RWPE2 (cell line): ENCODE measurements at regions not wholly inside any gene's neighbourhood (a gene's known extent, or its start where the extent isn't known, plus 50 kb on each side); places are given as distances from the start of the nearest gene placed in this dataset.

Source experiments
- ATAC-seq: fragments of 200-7000 bp; cut with Tn5 transposase; 3 replicates; pipeline ENCODE4 v1.9.1; 2021; ENCODE audit warnings: low read depth
- DNase-seq: peaks from one replicate; pipeline ENCODE4 v3.0.0-alpha.2; 2020; ENCODE audit warnings: low spot score
- H3K27ac ChIP-seq: fragments of 450-650 bp; 2 replicates; pipeline ENCODE4 v1.5.1; 2017; ENCODE audit warnings: mild to moderate bottlenecking; ENCODE audit not compliant: poor library complexity, severe bottlenecking
- H3K27me3 ChIP-seq: fragments of 250-450 bp; sonication (Bioruptor Pico); 2 replicates; pipeline ENCODE4 v1.5.1; 2021; ENCODE audit warnings: mild to moderate bottlenecking, moderate library complexity; ENCODE audit not compliant: insufficient read depth, poor library complexity, severe bottlenecking
- H3K36me3 ChIP-seq: fragments of 250-450 bp; sonication (Bioruptor Pico); 2 replicates; pipeline ENCODE4 v1.5.1; 2020; ENCODE audit warnings: low read depth, mild to moderate bottlenecking, moderate library complexity
- H3K4me1 ChIP-seq: fragments of 250-450 bp; sonication (Bioruptor Pico); 2 replicates; pipeline ENCODE4 v1.5.1; 2021; ENCODE audit warnings: mild to moderate bottlenecking, moderate library complexity; ENCODE audit not compliant: insufficient read depth, poor library complexity, severe bottlenecking
- H3K4me3 ChIP-seq: fragments of 250-450 bp; sonication (Bioruptor Pico); 2 replicates; pipeline ENCODE4 v1.5.1; 2021; ENCODE audit warnings: mild to moderate bottlenecking, moderate library complexity; ENCODE audit not compliant: severe bottlenecking
- H3K9me3 ChIP-seq: fragments of 250-450 bp; sonication (Bioruptor Pico); 2 replicates; pipeline ENCODE4 v1.5.1; 2021; ENCODE audit warnings: mild to moderate bottlenecking, moderate library complexity; ENCODE audit not compliant: severe bottlenecking
- CTCF ChIP-seq: fragments of 450-650 bp; IDR thresholded peaks from one replicate; pipeline ENCODE4 v1.5.1; 2017; ENCODE audit warnings: mild to moderate bottlenecking, moderate library complexity; ENCODE audit not compliant: poor library complexity, severe bottlenecking

GRCh38 chr18:78538669-78539440, 440.8 kb upstream of the SALL3 start:
- ATAC-seq (no peak), DNase-seq (no peak)
- H3K27ac ChIP-seq = no peak overlapping the region
- H3K4me1 ChIP-seq = no peaks in the 10 kb centered on the region
- H3K27me3 ChIP-seq = no peaks in the 10 kb centered on the region
- no peaks in the 10 kb centered on the region for H3K36me3 ChIP-seq
- no peak for TF ChIP-seq CTCF
- H3K9me3 ChIP-seq = no peaks in the 10 kb centered on the region
- no peak overlapping the region for H3K4me3 ChIP-seq

GRCh38 chr18:78540636-78541529, 438.7 kb upstream of the SALL3 start:
- DNase-seq (no peak), ATAC-seq (no peak)
- no peak for TF ChIP-seq CTCF
- Histone ChIP-seq H3K9me3 (no peaks in the 10 kb centered on the region), H3K27ac (no peak overlapping the region), H3K4me3 (no peak overlapping the region), H3K27me3 (no peaks in the 10 kb centered on the region), H3K36me3 (no peaks in the 10 kb centered on the region), H3K4me1 (no peaks in the 10 kb centered on the region)

GRCh38 chr18:78542204-78542603, 437.4 kb upstream of the SALL3 start:
- TF ChIP-seq CTCF = no peak
- DNase-seq = no peak
- no peak overlapping the region for H3K27ac ChIP-seq
- ATAC-seq = peak; percentile 78
- no peaks in the 10 kb centered on the region for H3K36me3 ChIP-seq
- peaks cover 2% of the 10 kb centered on the region for H3K9me3 ChIP-seq
- H3K27me3 ChIP-seq = no peaks in the 10 kb centered on the region
- no peak overlapping the region for H3K4me3 ChIP-seq
- H3K4me1 ChIP-seq = no peaks in the 10 kb centered on the region

- TF ChIP-seq CTCF = no peak
- no peak overlapping the region for H3K4me3 ChIP-seq
- DNase-seq (no peak), ATAC-seq (no peak)
- peaks cover 2% of the 10 kb centered on the region for H3K9me3 ChIP-seq
- H3K27me3 ChIP-seq = no peaks in the 10 kb centered on the region
- no peaks in the 10 kb centered on the region for H3K4me1 ChIP-seq
- no peaks in the 10 kb centered on the region for H3K36me3 ChIP-seq
- H3K27ac ChIP-seq = no peak overlapping the region
These were observed 436.4 kb upstream of the SALL3 start for GRCh38 chr18:78543201-78543725.
